NCI-H446 (cell line): ENCODE measurements at regions not wholly inside any gene's neighbourhood (a gene's known extent, or its start where the extent isn't known, plus 50 kb on each side); places are given as distances from the start of the nearest gene placed in this dataset.
"Not testable (repeated sequence)": the region's sequence is repeated elsewhere in the genome, so short reads cannot be mapped to it uniquely, and the experiment has no call there.

Source experiments
- DNase-seq, 2 experiments: peaks; one replicate each; lab custom pipeline; 2025; lab: John Stamatoyannopoulos, UW

- DNase-seq: no peak
These were observed 1325.1 kb upstream of the MAP3K7 start for GRCh38 chr6:91911945-91912344.

GRCh38 chr6:91904586-91905164, 1317.8 kb upstream of the MAP3K7 start:
- DNase-seq: no peak

DNA sequence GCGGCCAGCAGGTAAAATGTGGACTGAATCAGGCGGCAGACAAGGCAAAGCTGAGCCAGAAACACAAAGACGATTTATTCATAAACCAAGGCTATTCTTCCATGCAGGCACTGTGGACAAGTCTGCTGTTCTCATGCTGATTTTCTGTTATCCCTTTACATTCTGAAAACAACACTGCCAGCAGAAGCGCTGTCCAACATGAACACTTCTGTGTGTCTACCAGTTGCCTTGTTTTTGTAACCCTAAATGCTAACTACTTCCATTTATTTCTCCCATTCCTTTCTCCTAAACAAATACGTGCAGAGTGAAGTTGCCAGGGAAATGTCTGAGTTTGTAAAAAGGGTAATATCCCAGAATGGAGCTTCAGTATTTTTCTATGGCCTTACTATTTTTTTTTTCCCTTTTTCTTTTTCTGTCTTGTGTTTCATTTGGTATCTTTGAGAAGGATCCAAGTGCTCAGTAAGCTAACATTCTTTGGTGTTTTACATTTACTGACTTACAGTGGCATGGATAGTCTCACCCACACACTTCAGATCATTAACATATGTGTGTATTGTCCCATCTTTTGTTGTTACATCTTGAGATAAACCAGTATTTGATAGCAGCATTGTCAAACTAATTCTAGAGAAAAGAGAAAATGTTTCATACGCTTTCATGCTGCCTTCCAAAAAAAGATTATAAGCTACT, 1308.9 kb upstream of the MAP3K7 start:
- no peak for DNase-seq

GRCh38 chr6:91886183-91886795, 1299.4 kb upstream of the MAP3K7 start:
- DNase-seq: no peak

DNA sequence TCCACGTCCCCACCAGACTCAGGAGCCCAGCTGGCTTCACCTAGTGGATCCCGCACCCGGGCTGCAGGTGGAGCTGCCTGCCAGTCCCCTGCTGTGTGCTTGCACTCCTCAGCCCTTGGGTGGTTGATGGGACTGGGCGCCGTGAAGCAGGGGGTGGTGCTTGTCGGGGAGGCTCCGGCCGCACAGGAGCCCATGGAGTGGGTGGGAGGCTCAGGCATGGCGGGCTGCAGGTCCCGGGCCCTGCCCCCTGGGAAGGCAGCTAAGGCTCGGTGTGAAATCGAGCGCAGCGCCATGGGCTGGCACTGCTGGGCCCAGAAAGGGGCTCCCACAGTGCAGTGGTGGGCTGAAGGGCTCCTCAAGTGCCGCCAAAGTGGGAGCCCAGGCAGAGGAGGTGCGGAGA, 1294.9 kb upstream of the MAP3K7 start:
- DNase-seq: not testable (repeated sequence)

DNA sequence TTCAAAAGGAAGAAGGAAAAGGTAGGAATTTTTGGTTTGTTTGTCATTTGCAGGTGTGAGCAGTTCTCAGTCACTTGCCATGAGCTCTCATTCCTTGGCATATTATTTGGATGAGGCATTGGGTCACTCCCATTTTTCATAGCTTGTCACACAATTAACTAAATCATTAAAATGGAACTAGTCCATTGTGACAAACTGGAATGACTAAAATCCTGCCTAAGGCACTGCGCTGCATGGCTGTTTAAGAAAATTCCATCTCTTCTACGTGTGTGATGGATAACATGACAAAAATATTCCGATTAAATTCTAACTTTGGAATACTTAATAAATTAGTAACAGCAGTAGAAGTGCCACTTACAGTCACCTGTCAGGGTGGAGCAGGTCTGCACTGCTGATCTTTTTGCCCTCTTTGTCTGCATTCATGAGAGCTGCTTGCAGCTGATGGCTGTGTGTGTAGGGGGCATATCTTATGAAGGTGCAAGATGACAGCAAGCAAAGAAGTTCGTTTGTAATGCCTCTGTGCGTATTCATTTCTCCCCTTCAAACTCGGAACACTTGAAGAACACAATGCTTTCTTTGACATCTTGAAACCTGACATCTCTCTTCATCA, 1292.6 kb upstream of the MAP3K7 start:
- no peak for DNase-seq

DNA sequence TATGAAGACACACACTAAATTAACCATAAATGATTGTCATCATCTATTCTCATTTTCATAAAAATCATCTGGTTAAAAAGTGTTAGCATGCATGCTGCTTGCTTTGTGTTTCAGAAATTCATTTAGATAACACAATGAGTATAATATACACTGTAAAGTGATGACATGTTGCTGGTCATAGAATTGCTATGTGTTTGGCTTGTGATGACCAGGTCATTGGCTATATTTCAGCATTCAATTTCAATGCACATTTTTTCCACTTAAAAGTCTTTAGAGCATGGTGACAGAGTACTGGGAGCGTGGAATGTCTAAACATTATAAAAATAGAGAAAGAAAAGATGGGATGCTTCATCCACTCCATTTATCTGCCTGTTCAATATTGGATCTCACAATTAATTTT, 1291.1 kb upstream of the MAP3K7 start:
- DNase-seq: no peak

GRCh38 chr6:91874971-91875370, 1288.1 kb upstream of the MAP3K7 start:
- DNase-seq: no peak

DNA sequence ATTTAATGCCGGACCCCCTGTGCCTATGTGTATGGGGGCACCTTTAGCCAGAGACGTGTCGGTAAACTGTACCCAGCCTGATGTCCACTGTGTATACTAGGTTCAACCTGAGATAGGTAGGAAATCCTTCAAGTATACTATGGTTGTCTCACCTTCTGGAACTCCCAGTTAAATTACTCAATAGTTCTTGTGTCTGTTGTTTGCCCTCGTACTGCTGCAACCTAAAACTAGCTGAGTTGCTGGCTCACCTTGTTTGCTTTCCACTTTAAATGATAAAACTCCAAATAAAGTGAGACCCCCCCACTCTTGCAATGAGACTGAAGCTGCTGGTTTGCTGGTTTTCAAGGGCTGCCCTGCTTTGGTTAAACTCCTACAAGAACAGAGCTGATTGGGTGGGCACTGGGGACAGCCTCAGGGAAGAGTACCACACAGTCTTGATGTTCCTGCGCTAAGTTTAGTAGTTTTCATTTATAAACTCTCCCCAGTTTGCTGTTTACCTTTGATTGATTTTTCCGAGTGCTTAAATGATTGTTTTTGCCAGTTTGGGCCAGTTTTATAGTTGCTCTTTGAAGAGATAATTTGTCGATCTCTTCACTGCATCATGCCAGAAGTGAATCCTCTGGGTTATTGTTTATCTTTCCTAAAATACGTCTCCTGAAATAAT, 1281.8 kb upstream of the MAP3K7 start:
- DNase-seq: no peak

GRCh38 chr6:91865889-91866288, 1279.0 kb upstream of the MAP3K7 start:
- DNase-seq: peak in 1 of 2 experiments; percentile 14

DNA sequence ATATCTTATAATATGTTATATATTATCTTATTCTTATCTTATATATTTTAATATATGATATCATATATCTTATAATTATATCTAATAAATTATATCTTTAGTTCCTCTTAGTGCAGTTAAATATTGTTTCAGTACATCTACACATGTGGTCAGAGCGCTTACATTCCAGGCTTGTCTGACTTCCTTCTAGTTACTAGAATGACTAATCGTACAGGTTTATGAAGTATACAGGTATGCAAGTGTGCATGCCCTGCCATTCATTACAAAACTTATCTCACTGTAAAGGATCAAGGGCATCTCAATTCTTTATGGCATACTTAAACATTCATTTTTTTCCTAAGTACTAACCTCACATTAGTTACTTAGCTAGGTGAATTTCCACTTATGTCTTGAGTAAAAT, 1278.0 kb upstream of the MAP3K7 start:
- DNase-seq: no peak

DNA sequence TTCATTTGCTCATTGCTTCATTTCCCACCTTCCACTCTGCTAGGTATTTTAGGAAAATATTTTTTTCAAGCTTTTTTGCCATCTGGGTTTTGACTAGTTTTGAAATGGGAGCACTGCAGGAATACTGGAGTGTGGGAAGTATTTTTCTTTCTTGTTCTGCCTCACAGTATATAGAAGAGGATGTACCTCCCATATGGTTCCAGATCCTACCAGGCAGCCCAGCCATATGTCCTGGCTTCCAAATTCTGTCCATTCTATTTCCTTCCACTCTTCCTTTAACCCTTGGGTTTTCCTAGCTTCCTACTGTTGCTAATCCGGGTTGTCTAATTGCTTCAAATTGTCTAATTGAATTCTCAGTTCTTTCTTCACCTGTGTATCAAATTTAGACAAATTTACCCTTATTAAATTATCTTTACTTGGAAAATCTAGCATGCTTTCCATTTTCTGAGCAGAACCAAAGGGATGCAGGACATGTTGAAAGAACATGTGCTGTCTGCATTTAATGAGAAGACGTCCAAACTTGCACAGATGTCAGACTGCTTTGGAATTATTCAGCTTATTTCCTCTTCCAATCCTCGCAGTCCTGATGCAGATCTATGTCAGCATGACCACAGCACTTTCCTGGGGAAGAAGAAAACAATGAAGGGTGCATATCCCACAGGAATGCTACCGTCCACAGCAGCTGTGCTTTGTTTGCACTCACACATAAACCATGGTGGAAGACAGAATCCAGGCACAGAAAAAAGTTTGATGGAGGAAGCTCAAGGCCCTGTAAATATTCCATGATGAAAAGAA, 1273.9 kb upstream of the MAP3K7 start:
- peak in 1 of 2 experiments; percentile 13 for DNase-seq

- DNase-seq: no peak
These were observed 1265.4 kb upstream of the MAP3K7 start for GRCh38 chr6:91852252-91852651.

- DNase-seq: no peak
These were observed 1247.9 kb upstream of the MAP3K7 start for GRCh38 chr6:91834813-91835212.

GRCh38 chr6:91827151-91827550, 1240.3 kb upstream of the MAP3K7 start:
- DNase-seq: no peak

- DNase-seq: no peak
These were observed 1239.3 kb upstream of the MAP3K7 start for GRCh38 chr6:91826128-91826527.

GRCh38 chr6:91824331-91824730, 1237.5 kb upstream of the MAP3K7 start:
- DNase-seq: no peak

- no peak for DNase-seq
These were observed 1235.7 kb upstream of the MAP3K7 start for GRCh38 chr6:91822581-91822980.

GRCh38 chr6:91816335-91816734, 1229.5 kb upstream of the MAP3K7 start:
- DNase-seq: no peak

DNA sequence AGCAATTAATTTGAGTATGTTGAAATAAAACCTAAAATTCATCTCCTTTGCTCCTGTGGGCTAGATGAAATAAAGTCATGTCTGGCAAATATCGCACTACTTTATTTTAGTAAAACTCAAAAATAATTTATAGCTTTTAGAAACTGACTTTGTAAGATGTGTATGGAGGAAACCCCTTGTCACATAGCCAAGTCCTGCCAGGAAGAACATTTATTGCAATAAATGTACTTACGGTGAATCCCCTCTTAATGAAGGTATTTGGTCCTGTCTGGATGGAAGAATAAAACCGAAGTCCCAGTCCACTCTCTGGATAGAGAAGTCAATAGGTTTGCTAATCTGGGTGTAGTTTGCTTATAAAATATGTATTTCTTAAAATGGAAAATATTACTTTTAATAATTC, 1226.8 kb upstream of the MAP3K7 start:
- DNase-seq: no peak

DNA sequence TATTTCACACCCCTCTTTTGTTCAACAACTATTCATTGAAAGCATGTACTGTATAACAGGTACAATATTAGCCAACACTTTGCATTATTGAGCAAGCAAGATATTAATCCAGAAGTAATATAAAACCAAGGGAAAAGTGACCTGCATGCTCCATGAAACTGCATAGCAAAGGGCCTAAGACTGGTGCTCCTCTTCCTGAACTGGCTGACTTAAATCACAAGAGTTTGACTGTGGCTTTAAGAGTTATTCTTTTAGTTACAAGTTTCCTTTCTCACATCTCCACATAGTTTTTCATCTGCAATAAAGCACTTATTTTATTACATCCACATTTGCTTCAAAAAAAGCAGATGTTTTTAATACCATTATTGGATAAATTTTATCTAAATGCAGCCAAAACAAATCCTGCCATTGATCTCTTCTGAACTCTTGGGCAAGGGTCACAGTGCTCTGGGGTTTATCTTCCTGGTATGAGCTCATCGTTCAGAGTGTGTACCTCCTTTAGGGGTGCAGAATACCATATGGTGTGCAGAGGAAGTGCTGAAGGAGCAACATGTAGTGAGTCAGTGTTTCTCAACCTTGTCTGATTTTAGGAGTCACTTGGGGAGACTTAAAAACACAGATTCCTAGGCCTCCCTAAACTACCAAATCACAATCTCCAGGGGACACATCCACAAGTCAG, 1225.9 kb upstream of the MAP3K7 start:
- DNase-seq: no peak
